ENCODE measurements at regions not wholly inside any gene's neighbourhood (a gene's known extent, or its start where the extent isn't known, plus 50 kb on each side); places are given as distances from the start of the nearest gene placed in this dataset.

DNA sequence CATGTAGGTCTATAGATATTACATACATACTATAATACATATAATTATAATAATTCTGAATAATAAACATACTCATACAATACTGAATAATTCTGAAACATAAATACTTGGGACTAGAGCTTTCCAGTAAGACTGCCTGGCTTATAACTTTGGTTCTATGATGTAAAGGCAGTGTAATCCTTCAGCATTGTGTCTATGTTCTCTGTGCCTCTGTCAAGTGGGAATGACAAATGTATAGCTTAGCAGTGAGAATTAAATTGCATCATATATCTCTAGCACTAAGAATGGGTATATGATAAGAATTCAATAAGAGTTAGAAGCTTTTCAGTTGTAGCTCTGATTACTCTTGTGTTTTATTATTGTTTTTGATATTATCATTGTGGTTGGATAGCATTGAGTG, 1469.3 kb downstream of the CDH8 start:
- intact Hi-C loops (cut with DNase I, micrococcal nuclease): no loop called here
- ATAC-seq (no peak), DNase-seq (no peak)
- no peaks in the 10 kb centered on the region for H3K4me1 ChIP-seq (ENCODE audit: low read depth)
- peaks cover 59% of the 10 kb centered on the region for H3K9me3 ChIP-seq
- H3K36me3 ChIP-seq (ENCODE audit: low read depth): no peaks in the 10 kb centered on the region
- TF ChIP-seq, protein P1, sequence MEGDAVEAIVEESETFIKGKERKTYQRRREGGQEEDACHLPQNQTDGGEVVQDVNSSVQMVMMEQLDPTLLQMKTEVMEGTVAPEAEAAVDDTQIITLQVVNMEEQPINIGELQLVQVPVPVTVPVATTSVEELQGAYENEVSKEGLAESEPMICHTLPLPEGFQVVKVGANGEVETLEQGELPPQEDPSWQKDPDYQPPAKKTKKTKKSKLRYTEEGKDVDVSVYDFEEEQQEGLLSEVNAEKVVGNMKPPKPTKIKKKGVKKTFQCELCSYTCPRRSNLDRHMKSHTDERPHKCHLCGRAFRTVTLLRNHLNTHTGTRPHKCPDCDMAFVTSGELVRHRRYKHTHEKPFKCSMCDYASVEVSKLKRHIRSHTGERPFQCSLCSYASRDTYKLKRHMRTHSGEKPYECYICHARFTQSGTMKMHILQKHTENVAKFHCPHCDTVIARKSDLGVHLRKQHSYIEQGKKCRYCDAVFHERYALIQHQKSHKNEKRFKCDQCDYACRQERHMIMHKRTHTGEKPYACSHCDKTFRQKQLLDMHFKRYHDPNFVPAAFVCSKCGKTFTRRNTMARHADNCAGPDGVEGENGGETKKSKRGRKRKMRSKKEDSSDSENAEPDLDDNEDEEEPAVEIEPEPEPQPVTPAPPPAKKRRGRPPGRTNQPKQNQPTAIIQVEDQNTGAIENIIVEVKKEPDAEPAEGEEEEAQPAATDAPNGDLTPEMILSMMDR (IDR thresholded peaks at IDR 0.05): no peak
- no peak overlapping the region for H3K4me3 ChIP-seq

DNA sequence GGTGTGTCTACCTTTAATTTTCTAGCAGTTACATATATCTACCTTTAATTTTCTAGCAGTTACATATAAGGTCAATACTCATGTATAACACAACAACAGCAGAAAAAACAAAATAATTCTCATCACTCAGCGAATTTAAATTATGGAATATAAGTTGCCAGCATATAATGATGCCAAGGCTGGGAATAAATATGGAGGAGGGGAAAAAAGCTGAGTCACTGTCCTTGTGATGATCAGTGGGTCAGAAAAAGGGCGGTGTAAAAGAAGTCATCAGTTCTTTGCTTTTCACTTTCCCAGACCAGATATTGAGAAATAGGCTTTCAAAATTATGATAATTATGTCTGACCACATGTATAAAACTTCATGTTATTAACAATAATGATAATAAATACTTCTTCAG, 1471.7 kb downstream of the CDH8 start:
- ATAC-seq (no peak), DNase-seq (no peak)
- Histone ChIP-seq H3K9me3 (peaks cover 53% of the 10 kb centered on the region), H3K4me3 (no peak overlapping the region), H3K4me1 (ENCODE audit: low read depth) (no peaks in the 10 kb centered on the region), H3K36me3 (ENCODE audit: low read depth) (no peaks in the 10 kb centered on the region)
- TF ChIP-seq, protein P1 (IDR thresholded peaks at IDR 0.05): no peak
- intact Hi-C loops (cut with DNase I, micrococcal nuclease): no loop called here

DNA sequence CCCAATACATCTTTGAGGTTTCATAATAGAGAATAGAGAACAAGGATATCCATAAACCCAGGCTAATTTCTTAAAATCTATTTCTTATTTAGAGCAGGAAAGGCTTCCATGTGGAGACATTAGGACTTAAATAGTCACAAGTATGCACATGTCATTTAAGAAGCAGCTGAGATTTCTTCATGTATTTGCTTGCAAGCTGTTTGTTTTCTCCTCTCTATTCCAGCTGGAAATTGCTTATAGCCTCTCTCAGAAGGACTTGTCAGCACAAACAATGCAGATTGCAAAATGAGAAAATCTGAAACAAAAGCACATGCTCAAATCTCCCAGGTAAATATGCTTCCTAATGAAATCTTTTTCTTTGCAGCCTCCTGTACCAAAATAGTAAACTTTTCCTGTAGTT, 1473.1 kb downstream of the CDH8 start:
- intact Hi-C loops (cut with DNase I, micrococcal nuclease): no loop called here
- TF ChIP-seq, protein P1 (IDR thresholded peaks at IDR 0.05): no peak
- peaks cover 50% of the 10 kb centered on the region for H3K9me3 ChIP-seq
- H3K4me1 ChIP-seq (ENCODE audit: low read depth): no peaks in the 10 kb centered on the region
- ATAC-seq (no peak), DNase-seq (no peak)
- no peaks in the 10 kb centered on the region for H3K36me3 ChIP-seq (ENCODE audit: low read depth)
- no peak overlapping the region for H3K4me3 ChIP-seq

DNA sequence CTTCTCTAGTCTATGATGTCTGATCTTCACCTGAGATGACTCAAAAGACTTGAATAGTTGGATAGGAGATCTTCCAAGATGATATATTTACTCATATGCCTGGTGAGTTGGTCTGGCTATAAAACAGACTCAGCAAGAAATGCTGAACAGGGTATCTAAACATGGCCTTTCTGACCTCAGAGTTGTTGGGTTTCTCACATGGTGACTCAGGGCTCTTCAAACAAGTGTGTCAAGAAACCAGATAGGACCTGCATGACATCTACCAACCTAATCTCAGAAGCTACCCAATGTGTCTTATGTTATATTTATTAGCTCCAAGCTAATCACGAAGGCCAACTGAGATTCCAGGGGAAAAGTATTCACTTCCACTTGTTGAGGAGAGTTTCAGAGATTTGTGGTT, 1477.3 kb downstream of the CDH8 start:
- no peak for DNase-seq
- Histone ChIP-seq H3K4me1 (ENCODE audit: low read depth) (no peaks in the 10 kb centered on the region), H3K4me3 (no peak overlapping the region), H3K36me3 (ENCODE audit: low read depth) (no peaks in the 10 kb centered on the region), H3K9me3 (peaks cover 36% of the 10 kb centered on the region)
- intact Hi-C loops (cut with DNase I, micrococcal nuclease): no loop called here
- ATAC-seq: no peak
- TF ChIP-seq, protein P1 (IDR thresholded peaks at IDR 0.05): no peak

DNA sequence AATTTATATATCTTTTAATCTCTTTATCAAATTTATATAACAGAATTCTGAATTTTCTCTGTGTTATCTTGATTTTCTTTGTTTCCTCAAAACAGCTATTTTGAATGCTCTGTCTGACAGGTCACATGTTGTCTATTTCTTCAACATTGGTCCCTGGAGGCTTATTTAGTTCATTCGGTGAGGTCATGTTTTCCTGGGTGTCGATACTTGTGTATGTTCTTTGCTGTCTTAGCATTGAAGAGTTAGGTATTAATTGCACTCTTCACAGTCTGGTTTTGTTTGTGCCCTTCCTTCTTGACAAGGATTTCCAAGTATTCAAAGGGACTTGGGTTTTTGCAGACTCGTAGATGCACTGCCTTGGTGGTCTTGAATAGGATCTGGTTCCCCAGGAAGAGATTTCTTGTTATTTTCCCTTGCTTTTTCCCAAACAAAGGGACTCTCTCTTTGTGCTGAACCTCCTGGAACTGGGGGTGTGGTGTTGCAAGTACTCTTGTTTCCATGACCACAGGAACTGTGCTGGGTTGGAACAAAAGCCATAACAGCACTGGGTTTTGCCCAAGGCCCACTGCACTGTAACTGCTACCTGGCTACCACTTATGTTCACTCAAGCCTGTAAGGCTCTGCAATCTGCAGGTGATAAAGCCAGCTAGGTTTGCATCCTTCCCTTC, 1483.0 kb downstream of the CDH8 start:
- intact Hi-C loops (cut with DNase I, micrococcal nuclease): no loop called here
- Histone ChIP-seq H3K9me3 (peaks cover 46% of the 10 kb centered on the region), H3K4me3 (no peak overlapping the region), H3K4me1 (ENCODE audit: low read depth) (no peaks in the 10 kb centered on the region), H3K36me3 (ENCODE audit: low read depth) (no peaks in the 10 kb centered on the region)
- TF ChIP-seq, protein P1 (IDR thresholded peaks at IDR 0.05): no peak
- ATAC-seq: no peak
- DNase-seq: no peak

DNA sequence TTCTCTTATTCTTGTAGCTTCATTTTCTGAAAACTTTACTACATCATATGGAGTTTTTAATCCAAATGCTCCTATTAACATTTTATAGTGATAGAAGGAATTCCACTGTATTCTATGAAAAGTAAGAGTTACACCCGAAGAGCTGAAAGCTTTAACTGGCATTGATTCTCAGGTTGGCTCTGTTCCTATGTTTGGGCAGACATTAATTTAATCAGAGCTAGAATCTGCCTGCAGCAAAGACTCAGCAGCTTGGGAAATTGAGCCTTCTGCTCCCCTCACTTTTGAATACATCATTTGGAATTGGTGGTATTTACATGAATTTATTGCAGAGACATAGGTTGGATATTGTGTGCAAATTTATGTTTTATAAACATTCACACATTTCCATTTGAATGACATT, 1494.7 kb downstream of the CDH8 start:
- ATAC-seq: no peak
- Histone ChIP-seq H3K9me3 (peaks cover 53% of the 10 kb centered on the region), H3K4me1 (ENCODE audit: low read depth) (no peaks in the 10 kb centered on the region), H3K36me3 (ENCODE audit: low read depth) (no peaks in the 10 kb centered on the region), H3K4me3 (no peak overlapping the region)
- intact Hi-C loops (cut with DNase I, micrococcal nuclease): no loop called here
- TF ChIP-seq, protein P1 (IDR thresholded peaks at IDR 0.05): no peak
- no peak for DNase-seq

Data from mucosa of descending colon (tissue), 3 donors.